Activated T-cell treated with anti-CD3 and anti-CD28 coated beads for 4 hours (primary cell): ENCODE measurements at regions not wholly inside any gene's neighbourhood (a gene's known extent, or its start where the extent isn't known, plus 50 kb on each side); places are given as distances from the start of the nearest gene placed in this dataset.
"Not testable (repeated sequence)": the region's sequence is repeated elsewhere in the genome, so short reads cannot be mapped to it uniquely, and the experiment has no call there.

Experiments
- DNase-seq: peaks from one replicate; pipeline ENCODE4 v3.0.0-alpha.2; 2020

DNA sequence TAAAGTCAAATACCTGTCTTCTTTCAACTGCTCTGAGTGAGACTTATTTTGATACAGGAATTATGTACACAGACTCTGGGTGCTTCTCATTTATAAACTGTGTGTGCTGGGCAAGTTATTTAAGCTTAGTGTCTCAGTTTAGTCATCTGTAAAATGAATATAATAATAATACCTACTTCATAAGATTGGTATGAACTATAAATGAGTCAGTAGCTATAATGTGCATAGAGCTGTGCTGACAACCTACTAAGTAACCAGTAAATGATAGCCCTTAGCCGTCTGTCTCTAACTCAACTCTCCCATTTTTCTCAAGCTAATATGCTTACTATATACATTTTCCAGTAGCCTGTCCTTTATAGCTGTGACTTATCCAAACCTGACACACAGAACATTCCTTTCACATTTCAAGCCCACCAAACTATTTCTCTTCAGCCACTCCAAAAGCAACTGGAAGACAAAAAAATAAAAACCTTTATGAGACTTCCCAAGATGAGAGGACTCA lies 319.8 kb downstream of the ETAA1 start:
- DNase-seq: no peak

DNA sequence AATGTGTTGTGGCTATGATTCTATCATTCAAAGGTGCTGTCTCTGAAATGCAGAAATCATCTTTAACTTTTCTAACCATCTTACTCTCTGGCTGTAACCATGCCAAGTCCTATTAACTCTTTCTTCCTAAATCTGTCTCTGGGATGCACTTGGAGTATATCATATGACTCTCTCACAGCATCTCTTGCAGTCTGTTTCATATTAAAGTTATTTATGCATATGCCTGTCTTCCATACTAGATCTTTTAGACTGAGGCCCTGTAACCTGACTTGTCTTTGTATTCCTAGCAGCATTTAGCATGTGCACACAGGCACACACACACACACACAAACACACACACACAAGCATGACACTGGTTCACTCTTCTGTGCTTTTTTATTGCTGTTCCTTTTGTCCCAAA lies 320.6 kb downstream of the ETAA1 start:
- no peak for DNase-seq

DNA sequence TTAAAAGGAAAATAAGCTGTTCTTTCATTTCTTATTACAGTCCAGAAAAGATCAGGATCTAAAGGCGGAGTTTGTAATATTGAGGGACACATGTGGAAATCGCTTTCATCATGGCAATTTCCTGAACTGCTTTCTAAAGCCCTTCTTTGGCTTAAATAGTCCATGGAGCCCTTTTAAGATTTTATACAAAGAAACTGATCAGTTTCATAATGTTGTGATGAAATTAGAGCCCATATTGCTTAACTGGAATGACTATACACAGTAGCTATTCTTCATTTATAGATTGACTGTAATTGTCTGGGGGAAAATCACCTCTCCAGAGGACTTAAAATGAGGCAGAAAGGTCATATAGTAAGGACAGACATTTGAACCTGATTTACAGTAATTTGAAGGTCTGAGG lies 322.2 kb downstream of the ETAA1 start:
- no peak for DNase-seq

DNA sequence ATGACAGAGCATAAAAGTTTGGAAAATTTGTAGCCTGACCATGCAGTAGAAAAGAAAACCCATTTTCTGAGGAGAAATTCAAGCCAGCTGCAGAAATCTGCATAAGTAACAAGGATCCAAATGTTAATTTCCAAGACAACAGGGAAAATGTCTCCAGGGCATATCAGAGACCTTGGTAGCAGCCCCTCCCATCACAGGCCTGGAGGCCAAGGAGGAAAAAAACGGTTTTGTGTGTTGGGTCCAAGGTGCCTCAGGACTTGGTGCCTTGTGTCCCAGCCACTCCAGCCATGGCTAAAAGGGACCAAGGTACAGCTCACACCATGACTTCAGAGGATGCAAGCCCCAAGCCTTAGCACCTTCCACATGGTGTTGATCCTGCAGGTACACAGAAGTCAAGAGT lies 324.4 kb downstream of the ETAA1 start:
- no peak for DNase-seq

DNA sequence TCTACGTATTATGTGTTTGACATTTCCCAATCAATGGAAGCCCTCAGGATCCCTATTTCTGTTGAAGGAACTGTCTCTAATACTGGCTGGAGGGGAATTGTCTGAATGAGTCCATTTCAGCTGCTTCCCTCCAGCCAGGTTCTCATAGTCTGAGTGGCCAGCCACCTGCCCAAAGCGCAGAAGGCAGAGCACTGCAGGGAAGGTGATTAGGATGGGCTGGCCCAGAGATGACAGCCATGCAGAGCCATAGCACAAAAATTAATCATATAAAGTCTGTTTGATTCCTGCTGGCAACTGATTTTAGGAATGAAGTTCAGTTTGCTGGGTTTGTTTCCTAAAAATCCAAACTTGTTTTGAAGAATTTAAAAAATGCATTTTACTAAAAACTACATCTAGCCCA lies 327.1 kb downstream of the ETAA1 start:
- DNase-seq: no peak

DNA sequence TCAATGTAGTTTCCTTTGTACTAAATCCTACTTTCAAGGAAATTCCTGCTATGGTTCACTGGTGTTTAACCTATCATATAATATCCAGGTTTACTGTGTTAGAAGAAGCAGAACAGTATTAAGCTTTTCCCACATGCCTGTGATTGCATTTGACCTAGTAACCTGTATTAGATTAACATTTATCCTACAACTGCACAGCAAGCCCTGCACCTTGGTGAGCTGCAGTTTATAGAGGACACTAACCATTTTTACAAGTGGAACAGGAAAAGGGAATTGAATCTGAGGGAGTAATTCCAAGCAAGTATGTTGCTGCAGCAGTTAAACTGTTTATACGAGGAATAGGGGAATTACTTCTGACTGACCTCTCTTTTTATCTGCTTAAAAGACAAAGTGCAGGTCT lies 328.6 kb downstream of the ETAA1 start:
- DNase-seq: no peak

DNA sequence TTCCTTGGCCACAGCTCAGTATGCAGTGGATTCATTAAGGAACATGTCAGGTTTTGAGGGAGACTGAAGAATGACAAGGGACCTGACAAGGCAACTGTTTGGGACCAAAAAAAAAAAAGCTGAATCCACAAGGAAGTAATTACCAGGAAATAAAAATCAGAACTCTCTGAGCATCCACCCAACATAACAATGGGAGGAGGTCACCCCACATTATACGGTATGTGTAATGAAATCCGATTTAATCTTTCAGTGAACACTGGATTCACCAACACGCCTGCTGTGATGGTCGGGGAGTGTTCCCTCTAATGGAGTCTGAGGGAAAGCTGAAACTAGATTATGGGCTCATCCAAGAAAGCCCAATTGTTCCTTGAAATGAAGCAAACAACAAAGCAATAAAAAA lies 329.3 kb downstream of the ETAA1 start:
- no peak for DNase-seq

DNA sequence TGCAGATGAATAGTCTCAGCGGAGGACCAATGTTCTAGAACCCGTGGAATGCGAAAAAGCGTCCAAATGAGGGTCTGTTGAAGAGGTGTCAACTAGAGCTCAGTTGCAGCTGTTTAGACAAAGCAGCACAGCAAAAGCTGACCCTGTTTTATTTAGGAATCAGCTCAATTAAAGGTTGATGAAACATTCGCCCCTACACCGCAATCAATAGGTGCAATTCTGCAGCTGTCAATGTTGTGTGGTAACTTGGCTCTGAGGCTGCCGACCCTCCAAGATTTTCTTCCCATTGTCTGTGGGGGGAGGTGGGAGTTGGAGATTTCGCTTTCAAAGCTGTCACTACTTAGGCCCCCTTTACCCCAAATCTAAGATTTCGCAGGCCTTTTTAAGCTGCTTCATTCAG lies 330.0 kb downstream of the ETAA1 start:
- no peak for DNase-seq

DNA sequence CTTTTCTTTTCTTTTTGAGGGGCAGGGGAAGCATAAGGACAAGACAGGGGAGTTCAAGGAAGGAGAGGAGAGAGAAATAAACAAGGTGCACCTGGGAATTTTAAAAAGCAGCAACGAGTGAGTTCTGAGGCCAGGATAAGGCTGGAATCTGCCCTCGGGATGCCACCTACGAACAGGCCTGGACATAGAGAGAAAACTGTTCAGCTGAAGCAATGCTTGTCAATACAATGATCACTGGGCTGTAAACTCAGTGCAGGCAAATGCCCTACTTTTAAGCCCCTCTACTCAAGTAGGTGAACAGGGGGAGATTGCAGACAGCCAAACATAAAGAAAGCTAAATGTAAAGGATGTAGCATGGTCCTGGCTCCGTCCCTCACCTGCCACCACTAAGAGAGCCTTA lies 330.5 kb downstream of the ETAA1 start:
- DNase-seq: no peak

DNA sequence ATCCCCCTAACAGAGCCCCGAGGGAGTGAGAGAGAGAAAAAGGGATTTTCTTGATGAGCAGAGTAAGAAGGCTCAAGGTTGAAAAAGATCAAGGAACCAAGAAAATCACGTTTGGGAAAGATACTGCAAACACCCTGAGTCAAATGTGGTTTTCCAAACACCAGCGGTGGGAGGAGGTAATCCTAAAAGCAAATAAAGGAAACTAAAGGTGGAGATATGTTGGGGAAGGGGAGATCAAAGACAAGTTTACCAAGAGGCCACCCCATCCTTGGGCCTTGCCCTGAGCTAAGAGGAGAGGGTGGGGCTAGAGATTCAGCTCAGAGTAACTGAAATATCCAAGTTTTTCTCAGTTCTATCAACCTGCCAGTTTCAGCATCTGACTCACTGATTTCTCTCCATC lies 332.3 kb downstream of the ETAA1 start:
- DNase-seq: no peak

DNA sequence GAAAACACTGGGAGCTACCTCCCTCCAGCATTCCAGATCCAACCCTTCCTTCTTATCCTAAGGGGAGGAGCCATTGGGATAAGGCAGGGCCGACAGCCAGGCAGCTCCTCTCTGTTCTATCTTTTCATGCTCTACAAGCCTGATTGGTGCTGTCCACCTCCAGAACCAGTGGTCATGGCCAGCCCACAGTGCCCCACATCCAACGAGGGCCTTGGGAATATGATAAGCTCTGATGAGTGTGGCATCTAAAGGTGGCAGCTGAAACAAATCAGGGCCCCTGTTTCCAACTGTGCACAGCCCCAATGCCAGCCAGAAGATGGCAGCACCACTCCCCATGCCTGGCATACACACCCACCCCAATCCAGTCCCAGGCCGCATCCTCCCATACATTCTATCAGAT lies 329.3 kb downstream of the C1D start:
- DNase-seq: no peak

DNA sequence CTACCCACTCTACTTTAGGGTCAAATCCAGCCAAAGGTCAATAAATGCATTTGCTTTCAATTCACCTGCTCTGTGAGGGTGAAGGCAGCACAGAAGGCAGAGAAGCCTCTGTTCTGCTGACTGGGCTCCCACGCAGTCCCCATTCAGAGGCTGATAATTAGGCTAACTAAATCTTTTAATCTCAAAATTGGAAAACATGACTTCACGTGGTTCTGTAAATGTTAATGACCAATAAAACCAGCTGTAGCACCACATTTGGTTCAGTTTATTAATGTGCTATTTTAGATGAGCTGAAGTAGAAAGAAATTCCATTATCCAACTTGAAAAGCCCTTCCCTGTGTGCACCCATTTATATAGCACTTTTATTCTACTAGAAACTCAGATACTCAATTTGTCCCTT lies 310.6 kb downstream of the C1D start:
- no peak for DNase-seq

DNA sequence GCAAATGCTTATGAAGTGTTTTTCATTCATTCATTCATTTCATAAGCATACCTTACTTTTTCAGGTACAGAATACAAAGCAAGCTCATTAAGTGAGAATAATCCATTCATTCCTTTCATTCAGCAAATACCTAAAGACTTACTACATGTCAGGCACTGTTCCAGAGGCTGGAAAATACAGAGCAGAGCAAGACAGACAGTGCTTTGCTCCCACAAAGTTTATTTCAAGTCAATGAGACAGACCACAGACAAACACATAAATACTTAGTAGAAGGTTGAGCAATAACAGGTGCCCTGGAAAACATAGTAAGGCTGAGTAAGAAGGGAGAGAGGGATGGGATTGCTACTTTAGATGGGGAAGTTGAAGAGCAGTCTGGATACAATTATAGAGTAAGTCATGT lies 309.8 kb downstream of the C1D start:
- no peak for DNase-seq

DNA sequence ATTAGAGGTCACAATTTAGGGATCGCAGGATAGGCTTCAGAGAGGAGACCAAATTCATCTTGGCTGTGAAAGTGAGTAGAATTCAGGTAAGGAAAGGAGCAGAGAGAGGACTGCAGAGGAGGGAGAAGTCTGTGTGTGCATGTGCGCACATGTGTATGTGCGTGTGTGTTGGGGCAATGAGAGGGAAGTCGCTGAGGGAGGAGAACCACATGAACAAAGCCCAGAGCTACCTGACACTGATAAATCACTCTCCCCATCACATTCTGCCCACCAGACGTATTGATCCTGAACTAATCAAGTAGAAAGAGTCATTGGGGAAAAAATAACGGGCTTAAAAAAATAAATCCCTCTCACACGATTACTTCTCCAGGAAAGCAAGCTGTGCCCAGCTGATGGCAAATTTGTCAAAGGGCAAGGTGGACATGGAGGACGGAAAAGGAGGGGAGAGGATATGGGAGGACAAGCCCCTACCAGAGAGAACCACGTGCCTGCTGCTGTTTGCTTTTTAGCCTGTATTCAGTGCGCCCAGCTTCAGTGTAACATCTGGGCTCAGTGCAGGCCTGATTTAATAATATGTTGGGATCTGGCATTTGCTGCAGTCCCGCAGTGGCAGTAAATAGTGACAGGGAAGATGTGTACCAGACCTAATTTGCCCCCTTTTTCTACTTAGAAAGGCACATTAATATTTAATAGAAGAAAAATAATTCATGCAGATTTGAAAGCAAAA lies 307.5 kb downstream of the C1D start:
- DNase-seq: no peak

DNA sequence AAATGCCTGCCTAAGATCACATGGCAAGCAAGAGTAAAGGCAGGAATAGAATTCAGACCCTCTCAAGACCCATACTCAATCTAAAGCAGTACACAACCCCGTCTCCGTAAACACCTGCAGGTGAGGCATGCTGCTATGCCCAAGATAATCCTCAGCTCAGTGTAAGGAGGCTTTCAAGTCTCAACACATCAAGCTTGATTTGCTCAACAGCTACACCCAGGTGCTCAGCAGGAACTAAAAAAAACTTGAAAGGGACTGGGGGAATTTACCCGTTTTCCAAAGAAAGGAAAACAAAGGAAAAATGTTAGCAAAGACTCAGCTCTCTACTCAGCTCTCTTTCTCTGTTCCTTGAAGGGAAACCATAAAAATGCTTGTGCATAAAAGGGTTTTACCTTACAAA lies 301.8 kb downstream of the C1D start:
- no peak for DNase-seq

DNA sequence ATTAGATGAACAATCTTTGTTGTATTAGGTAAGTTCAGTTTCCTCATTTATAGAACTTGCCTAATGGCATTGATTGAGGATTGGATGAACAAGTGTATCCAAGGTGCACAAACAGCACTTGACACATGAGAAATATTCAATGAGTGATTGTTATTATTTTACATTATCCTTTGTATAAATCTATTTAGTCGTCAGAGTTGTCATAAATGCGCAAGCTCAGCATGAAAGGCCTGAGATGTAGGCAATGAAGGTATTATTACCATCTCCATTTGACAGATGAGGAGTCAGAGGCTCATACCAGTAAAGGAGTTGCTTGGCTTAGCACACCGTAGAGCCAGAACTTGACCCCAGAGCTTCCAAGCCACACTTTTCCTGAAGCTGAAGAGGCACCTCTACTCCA lies 291.4 kb downstream of the C1D start:
- DNase-seq: no peak

DNA sequence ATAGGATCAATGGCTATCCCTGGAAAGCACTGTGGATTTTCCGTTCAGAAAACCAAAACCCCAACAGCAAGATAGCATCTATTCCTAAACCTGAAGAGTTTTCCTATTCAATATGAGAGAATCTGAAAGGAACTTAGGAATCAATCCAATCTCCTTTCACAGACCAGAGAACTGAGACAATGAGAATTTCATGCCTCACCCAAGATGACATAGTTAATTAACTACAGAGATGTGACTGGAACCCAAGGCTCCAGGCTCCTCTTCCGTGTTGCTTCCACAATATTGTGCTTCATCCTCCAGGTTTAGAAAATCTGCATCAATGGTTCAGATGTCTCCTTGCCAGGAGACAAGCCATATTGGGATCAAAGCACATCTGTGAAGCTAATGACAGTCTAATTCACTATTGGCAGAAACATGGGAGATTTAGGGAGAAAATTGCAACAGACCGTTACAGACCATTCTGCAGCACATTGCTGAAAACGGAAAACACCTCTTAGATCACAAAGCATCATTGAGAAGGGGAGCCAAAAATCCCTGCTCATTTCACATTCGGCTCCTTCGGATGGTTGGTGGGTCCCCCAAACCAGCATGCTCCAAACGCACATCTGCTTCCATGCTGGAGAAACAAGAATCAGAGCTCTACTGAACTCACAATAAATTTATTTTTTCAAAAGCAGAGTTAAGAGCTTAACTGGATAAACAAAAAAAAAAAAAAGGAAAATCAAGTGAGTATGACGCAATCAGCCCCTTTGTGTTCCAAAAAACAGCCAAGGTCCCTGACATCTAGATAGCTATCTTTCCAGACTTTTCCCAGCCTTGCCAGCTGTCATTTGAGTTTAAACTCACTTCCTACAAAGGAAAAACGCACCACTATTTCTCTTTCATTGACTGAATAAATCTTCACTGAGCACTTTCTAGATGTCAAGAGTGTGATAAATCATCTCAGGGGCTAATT lies 290.3 kb downstream of the C1D start:
- DNase-seq: no peak

DNA sequence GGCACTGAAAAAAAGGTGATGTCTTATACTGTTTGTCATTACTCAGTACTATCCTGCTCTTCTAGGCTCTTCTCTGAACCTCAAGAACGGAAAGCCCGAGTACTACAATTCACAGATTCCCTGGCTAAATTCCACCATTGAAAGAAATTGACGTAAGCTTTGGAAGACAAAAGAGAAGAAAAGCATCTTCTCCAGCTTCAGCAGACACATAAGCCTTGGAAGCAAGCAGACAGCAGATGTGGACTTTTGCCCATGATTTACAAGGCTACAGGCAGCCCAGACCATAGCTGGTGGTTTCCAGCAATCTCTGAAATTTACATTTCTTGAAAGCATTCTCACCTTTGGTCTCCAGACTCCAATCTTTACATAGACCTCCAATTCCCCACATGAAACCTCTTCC lies 289.0 kb downstream of the C1D start:
- DNase-seq: no peak

DNA sequence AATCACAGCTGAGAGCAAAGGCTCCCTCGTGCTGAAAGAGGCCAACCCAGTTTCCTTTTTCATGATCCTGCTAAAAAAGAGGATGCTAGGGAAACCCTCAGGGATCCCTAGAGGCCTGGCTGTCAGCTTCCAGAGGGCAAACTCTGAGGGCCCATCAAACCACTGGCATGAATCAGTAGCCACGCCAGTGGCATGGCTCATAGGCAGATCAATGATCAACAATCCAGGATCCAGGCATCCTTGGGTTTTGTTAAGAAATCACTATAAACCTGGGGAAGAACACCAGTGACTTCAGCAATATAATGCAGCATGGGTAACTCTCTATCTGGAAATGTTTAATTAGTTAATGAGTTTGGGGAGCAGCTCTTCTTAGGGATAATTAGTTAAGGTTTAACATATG lies 286.5 kb downstream of the C1D start:
- no peak for DNase-seq

DNA sequence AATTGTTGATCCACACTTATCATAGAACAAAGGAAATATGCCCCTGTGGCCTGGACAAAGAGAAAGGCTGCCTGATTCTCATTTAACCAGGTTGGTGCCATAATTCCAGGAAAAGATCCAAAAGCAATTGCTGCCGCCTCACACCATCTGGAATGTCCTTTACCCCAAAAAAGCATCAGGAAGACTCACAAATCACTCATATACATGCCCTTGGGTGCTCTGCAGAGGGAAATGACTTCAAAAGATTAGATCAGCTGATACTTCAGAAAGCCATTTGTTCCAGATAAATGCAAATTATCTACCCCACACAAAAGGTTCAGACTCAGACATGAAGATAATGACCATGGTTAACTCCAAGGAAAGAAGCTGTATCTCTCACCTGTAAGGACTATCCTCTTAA lies 285.8 kb downstream of the C1D start:
- DNase-seq: no peak

DNA sequence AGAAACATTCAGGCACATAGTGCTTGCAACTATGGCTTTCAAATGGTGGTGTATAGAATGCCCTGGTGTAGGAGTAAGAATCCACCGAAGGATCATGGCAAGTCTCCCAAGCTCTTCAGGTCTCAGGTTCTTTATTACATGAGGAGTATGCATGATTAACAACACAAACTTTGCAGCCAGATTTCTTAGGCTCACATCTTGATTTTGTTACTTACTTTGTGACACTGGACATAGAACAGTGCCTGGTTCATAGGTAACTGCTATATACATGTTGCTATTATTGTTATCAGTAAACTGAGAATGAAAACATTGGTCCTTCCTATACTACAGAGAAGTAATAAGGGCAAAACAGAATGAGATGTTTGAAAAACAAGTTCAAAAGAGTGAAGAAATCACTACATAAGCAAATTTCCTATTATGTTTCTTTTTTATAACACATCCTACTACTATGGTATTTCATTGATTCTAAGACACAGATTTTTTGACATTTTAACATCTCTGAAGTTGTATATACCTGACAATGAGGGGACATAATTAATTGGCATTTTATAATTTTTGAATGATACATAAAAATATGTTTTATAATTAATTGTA lies 284.9 kb downstream of the C1D start:
- no peak for DNase-seq

DNA sequence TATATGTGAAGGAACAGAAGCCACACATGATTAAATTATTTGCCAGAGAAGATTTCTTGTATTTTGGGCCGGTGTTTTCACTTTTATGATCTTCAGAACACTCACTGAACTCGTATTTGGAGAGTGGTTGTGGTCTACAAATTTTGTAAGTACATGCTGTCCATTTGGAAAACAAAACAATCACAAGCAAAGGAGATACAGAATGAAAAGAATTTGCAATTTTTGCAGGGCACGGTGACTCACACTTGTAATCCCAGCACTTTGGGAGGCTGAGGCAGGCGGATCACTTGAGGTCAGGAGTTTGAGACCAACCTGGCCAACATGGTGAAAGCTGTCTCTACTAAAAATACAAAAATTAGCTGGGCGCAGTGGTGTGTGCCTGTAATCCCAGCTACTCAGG lies 282.0 kb downstream of the C1D start:
- DNase-seq: not testable (repeated sequence)

DNA sequence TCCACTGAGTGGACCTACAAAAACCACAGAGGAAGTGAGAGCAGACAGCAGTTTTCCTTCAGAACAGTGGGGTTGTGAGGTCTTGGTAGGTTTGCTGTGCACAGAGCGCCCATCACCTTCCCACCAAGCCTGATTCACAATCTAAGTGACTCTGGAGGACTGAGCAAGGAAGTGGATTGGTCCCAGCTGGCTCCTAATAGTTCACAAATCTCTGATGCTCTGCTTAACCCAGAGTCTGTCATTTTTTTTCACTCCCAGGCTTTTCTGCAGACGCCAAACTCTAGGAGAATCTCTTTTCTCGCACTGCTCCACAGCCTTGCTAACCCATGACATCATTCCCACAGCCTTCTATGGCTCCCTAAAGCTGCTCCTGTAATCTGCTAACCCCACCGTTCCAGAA lies 280.4 kb downstream of the C1D start:
- no peak for DNase-seq

DNA sequence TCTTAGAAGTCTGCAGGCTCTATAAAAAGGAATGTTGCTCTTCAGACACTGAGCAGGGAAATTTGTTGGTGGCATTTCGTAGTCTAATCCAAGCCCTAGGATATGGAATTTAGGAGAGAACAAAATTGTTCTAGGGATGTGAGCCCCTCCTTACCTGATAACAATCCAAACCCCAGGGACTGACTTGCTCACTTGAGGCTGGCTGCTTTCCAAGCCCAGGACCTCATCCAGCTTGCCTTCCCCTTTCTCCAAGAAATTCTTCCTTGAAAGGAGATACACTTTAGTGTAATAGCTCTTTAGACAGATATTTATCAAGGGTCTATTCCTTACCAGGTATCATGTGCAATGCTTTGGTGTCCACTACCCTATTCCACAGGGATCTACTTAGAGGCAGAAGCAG lies 279.8 kb downstream of the C1D start:
- no peak for DNase-seq
